ENCODE measurements at regions not wholly inside any gene's neighbourhood (a gene's known extent, or its start where the extent isn't known, plus 50 kb on each side); places are given as distances from the start of the nearest gene placed in this dataset.

- H3K4me3 ChIP-seq (ENCODE audit: low read length), result no peak overlapping the region
- no peak for DNase-seq (ENCODE audit: low read depth)
- TF ChIP-seq, protein P1, sequence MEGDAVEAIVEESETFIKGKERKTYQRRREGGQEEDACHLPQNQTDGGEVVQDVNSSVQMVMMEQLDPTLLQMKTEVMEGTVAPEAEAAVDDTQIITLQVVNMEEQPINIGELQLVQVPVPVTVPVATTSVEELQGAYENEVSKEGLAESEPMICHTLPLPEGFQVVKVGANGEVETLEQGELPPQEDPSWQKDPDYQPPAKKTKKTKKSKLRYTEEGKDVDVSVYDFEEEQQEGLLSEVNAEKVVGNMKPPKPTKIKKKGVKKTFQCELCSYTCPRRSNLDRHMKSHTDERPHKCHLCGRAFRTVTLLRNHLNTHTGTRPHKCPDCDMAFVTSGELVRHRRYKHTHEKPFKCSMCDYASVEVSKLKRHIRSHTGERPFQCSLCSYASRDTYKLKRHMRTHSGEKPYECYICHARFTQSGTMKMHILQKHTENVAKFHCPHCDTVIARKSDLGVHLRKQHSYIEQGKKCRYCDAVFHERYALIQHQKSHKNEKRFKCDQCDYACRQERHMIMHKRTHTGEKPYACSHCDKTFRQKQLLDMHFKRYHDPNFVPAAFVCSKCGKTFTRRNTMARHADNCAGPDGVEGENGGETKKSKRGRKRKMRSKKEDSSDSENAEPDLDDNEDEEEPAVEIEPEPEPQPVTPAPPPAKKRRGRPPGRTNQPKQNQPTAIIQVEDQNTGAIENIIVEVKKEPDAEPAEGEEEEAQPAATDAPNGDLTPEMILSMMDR (conservative IDR thresholded peaks at IDR 0.05; ENCODE audit: low read depth, low read length), result no peak
These were observed 372.3 kb downstream of the TFEC start for GRCh38 chr7:115658223-115658622.

DNA sequence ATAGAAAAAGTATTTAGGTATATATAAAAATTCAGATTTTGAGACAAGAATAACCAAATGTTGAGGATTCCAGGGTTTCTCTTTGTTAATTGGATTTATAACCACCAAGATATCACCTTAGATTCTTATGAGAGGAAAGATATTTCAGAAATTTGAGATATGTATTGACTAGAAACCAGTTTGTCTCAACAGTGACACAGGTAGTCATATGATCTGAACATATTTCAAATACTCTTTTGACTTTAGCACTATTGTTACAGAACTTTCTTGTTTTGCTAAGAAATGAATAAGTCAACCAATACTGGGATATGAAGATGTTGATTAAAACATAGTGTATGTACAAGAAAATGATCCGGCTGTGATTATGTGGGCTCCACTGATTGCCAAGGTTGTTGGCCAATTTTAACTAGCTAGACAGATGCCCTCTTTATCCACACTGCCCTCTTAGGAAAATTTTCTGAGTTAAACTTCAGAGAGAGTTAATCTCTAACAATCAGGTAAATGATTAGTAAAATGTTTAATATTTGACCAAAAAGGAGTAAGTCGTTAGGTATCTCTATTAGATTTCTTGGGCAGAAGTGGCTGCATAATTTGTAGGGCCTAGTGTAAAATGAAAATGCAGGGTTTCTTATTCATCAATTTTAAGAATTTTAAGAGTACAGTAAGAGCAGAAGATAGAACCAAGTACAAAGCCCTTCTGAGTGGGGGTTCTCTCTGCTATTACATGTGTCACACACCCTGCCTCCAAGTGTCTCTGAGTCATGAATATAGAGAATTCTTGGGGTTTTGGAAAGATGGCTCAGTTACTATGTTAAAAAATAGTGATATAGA is 376.0 kb downstream of the TFEC start:
- TF ChIP-seq, protein P1 (conservative IDR thresholded peaks at IDR 0.05; ENCODE audit: low read depth, low read length), result no peak
- no peak for DNase-seq (ENCODE audit: low read depth)
- H3K4me3 ChIP-seq (ENCODE audit: low read length), result no peak overlapping the region

DNA sequence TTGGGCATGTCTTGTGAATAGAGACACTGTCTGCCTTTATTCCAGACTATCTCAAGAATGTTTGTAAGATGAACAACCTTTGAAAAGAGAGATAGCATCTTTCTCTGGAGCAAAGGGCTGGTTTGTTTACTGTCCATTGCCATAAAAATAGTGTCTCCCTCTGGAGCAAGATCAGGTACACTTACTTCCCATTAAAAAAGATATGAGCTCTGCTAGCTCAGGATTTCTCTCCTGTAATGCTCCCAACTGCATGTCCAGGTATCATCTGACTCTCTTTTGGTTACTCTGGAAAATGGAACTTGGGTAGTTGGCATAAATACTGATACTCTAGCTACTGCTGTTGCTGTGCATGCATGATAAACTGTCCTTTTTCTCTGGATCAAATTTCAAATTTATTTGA is 381.1 kb downstream of the TFEC start:
- TF ChIP-seq, protein P1 (conservative IDR thresholded peaks at IDR 0.05; ENCODE audit: low read depth, low read length), result no peak
- no peak for DNase-seq (ENCODE audit: low read depth)
- no peak overlapping the region for H3K4me3 ChIP-seq (ENCODE audit: low read length)

DNA sequence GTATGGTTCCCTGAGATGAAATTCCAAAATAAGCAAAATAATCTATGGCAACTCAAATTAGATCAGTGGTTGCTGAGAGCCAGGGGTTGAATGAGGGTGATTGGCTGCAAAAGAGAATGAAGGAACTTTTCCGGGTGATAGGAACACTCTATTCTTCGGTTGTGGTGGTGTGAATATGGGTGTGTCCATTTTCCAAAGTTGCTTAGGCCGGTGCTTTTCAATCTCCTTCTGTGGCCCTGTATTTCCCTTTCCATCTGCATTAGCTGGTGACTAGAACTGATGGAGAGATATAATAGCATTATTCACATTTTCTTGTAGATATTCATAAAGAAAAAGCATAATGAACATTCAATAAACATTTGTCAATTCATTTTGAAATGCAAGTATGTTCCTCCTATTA is 382.9 kb downstream of the TFEC start:
- H3K4me3 ChIP-seq (ENCODE audit: low read length), result no peak overlapping the region
- TF ChIP-seq, protein P1 (conservative IDR thresholded peaks at IDR 0.05; ENCODE audit: low read depth, low read length), result no peak

GRCh38 chr7:115642194-115642593 is 388.4 kb downstream of the TFEC start:
- DNase-seq (ENCODE audit: low read depth), result no peak
- TF ChIP-seq, protein P1 (conservative IDR thresholded peaks at IDR 0.05; ENCODE audit: low read depth, low read length), result no peak
- no peak overlapping the region for H3K4me3 ChIP-seq (ENCODE audit: low read length)

More for the DNA sequence above, 382.9 kb downstream of the TFEC start:
- DNase-seq (ENCODE audit: low read depth), result no peak

DNA sequence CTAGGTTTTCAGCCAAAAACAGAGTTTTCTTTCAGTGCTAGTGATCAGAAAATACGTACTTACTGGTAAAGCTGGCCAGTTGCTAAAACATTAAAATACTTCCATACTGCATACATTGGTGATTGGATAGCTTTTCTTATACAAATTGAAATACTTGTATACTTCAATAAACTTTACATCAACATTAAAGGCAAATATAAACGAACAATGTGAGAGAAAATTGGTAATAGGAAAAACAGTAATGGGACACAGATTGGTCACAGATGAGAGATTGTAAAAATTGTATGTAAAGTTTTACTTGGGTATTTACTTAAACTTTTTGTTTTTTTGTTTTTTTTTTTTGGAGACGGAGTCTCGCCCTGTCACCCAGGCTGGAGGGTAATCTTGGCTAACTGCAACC is 391.7 kb downstream of the TFEC start:
- TF ChIP-seq, protein P1 (conservative IDR thresholded peaks at IDR 0.05; ENCODE audit: low read depth, low read length), result no peak
- no peak overlapping the region for H3K4me3 ChIP-seq (ENCODE audit: low read length)
- no peak for DNase-seq (ENCODE audit: low read depth)

- TF ChIP-seq, protein P1 (conservative IDR thresholded peaks at IDR 0.05; ENCODE audit: low read depth, low read length), result no peak
- no peak overlapping the region for H3K4me3 ChIP-seq (ENCODE audit: low read length)
- no peak for DNase-seq (ENCODE audit: low read depth)
These were observed 393.4 kb downstream of the TFEC start for GRCh38 chr7:115637128-115637527.
